Activated naive CD4-positive, alpha-beta T cell treated with anti-CD3 and anti-CD28 coated beads, Interleukin-2, amount 50 U/mL, for 72 hours (primary cell): ENCODE measurements at regions not wholly inside any gene's neighbourhood (a gene's known extent, or its start where the extent isn't known, plus 50 kb on each side); places are given as distances from the start of the nearest gene placed in this dataset.
"Not testable (repeated sequence)": the region's sequence is repeated elsewhere in the genome, so short reads cannot be mapped to it uniquely, and the experiment has no call there.

Experiments
- ATAC-seq, 2 donors: fragments of 150-1000 bp; cut with Tn5 transposase; 2 replicates each; pipeline ENCODE4 v1.10.0; 2021; ENCODE audit warnings: mild to moderate bottlenecking in 2 of 2, moderate library complexity in 2 of 2
- DNase-seq, 2 donors: peaks; one replicate each; pipeline ENCODE4 v3.0.0; 2021 to 2022; ENCODE audit warnings: low spot score in 2 of 2
- H3K27ac Mint-ChIP-seq, 2 donors: one replicate each; pipeline ENCODE4 v1.8.0; 2022; ENCODE audit warnings: mild to moderate bottlenecking in 2 of 2, mixed read lengths in 2 of 2
- H3K36me3 Mint-ChIP-seq, 2 donors: one replicate each; pipeline ENCODE4 v1.8.0; 2022; ENCODE audit warnings: mixed read lengths in 2 of 2
- H3K9me3 Mint-ChIP-seq, 2 donors: one replicate each; pipeline ENCODE4 v1.8.0; 2022; ENCODE audit warnings: mixed read lengths in 2 of 2

DNA sequence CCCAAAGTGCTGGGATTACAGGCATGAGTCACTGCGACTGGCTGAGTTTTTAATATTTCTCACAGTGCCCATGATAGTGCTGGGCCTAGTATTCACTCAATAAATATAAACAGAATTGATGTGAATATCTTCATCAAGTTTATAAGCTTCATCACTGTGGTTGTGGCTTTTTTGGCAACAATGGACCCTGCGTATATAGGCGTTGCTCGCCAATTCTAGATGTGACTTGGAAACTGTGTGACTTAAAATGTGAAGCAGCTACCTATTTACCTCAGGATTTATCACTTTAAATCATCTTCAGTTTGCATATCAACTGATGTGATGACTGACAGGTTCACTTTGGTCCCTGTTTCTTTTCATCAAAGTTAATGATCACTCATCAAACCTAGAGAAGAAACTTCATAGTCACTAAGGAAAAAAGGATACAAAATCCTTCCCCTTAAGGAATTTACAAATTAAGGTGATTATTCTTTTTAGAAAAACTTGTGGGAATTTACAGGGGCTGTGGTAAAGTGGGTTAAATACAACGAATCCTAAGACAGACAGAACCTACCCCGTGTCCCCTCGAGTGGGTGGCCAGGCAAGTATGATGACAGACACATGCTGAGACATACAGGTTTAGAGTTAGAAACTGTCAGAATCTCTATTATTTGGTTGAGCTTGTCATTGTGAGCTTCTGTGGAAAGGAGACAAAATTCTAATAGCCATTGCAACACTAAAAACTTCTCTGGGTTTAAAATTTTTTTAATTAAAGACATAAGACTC is 101.3 kb downstream of the AKAP11 start:
- peaks cover 5 to 15% of the 10 kb centered on the region in 2 donors for H3K9me3 Mint-ChIP-seq
- no peak for DNase-seq
- no peak overlapping the region for H3K27ac Mint-ChIP-seq
- peak in 1 of 2 donors; percentile 25 for ATAC-seq
- H3K36me3 Mint-ChIP-seq: peaks cover 0 to 14% of the 10 kb centered on the region in 2 donors

DNA sequence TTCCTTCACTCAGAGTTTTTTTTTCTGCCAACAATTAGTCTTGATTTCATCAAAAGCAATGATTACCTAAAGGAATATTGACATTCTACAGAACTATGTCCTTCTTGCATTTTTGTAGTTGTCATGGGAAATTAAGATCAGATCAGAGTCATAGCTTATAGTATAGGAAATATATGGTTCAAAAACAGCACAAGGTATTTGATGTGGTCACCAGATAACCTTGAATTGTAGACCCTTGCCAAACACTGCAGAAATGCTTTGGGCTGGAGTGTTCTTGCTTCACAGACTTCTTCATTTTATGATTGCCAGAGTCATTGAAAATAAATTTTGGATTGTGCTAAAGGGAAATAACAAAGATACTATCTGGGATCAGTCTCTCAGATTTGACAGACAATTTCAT is 103.7 kb downstream of the AKAP11 start:
- Mint-ChIP-seq H3K9me3 (peaks cover 5 to 15% of the 10 kb centered on the region in 2 donors), H3K36me3 (peaks cover 0 to 35% of the 10 kb centered on the region in 2 donors), H3K27ac (no peak overlapping the region)
- no peak for ATAC-seq
- DNase-seq: no peak

DNA sequence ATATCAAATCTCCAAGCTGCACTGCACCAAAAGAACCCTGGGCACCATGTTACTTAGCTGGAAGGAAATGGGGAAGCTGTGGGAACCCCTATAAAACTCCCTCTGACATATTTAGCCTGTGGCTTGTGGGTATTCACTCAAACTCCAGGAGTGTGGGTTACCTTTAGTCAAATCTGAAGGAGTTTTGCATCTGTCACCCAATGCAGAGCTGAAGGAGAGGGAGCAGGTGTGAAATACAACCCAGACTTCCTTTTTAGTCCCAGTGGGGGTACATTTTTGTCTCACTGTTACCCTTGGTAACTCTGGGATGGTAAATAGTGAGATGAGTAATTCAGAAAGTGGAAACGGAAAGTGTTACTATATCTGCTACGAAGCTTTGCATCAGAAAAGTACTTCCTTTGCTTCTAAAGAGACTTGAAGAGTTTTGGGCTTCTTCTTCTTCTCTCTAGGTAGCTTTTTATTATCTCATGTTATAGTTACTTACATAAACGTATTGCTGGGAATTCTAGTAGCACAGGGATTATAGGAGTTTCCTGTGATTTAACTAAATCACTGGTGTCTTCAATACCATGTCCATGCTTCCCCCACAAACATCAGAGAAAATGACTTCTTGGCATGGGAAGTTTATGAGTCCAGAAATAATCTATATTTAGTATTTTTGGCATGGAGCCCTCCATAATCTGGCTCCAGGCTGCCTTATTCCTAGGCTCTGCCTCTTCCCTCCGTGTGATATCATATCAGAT is 105.9 kb downstream of the AKAP11 start:
- ATAC-seq: peak; percentile 90 to 96
- peak; percentile 48 to 65 for DNase-seq
- H3K27ac Mint-ChIP-seq: peak overlapping the region; percentile 90 to 96
- H3K36me3 Mint-ChIP-seq: peaks cover 9 to 39% of the 10 kb centered on the region in 2 donors
- H3K9me3 Mint-ChIP-seq: peaks cover 6 to 14% of the 10 kb centered on the region in 2 donors

DNA sequence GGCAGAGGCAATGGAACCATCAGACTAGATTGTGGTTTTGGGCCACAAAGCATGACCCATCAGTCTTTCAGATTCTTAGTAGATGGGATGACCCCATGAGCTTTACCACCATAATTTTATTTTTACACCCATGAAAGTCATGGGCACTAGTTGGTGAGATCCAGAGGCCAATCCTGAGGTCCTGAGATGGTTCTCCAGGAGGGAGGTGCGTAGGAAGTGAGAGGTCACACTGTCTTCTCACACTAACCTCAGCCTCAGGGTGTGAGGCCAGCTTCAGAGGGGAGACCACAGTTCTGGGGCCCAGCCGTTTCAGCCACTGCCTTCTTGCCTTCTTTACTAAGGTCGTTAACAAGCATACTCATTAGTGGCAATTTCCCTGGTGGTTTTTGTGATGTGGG is 106.4 kb downstream of the AKAP11 start:
- Mint-ChIP-seq H3K27ac (peak overlapping the region; percentile 90 to 96), H3K36me3 (peaks cover 9 to 39% of the 10 kb centered on the region in 2 donors), H3K9me3 (peaks cover 6 to 14% of the 10 kb centered on the region in 2 donors)
- DNase-seq (no peak), ATAC-seq (peak; percentile 25 to 51)

DNA sequence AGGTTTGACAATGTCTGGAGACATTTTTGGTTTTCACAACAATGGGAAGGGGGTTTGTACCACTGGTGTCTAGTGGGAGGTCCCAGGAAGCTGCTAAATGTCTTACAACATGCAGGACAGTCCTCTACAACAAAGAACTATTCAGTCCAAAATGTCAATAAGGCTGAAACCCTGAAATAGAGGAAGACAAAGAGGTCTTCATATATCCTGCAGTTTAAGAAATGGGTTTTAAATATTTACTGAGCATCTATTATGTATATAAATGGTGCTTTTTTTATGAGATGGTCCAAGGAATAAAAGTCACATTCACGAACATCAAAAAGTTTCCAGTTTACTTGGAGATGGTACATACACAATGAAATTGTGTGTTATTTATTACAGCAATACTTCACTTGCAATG is 107.3 kb downstream of the AKAP11 start:
- Mint-ChIP-seq H3K27ac (peak overlapping the region in 1 of 2 donors; percentile 96), H3K9me3 (peaks cover 6 to 14% of the 10 kb centered on the region in 2 donors), H3K36me3 (peaks cover 9 to 39% of the 10 kb centered on the region in 2 donors)
- ATAC-seq (no peak), DNase-seq (no peak)

DNA sequence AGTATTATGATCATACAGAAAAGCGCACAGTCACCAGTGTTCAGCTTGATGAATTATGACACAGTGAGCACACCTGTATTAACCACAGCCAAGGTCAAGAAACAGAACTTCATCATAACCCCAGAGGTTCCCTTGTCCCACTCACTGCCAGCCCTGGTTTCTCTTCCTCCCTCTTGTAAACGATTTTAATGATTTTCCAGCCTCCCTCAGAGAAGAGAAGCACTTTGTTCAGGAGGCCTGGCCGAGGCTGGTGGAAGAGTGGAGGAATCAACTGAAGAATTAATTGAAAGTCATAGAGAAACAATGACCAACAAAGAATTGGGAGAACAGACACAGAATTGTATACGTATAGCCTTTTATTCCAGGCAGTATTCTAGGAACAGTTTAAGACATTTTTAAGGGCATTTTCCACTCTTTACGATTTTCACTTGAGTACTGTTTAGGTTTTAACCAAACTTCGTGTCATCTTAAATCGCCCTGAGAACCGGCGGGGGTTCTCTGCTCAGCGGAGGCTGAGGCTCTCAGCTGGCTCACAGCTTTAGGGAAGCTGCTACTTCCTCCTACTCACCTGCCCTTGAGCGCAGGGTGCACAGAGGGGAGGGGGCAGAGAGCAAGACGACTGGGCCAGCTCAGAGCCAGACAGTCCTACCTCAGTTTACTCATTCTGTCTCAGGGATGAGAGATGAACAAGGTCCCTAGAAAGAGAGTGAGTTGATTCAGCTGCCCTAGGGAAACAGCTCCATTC is 108.6 kb downstream of the AKAP11 start:
- H3K36me3 Mint-ChIP-seq: peaks cover 9 to 39% of the 10 kb centered on the region in 2 donors
- H3K27ac Mint-ChIP-seq: peak overlapping the region in 1 of 2 donors; percentile 81
- no peak for DNase-seq
- peaks cover 6 to 14% of the 10 kb centered on the region in 2 donors for H3K9me3 Mint-ChIP-seq
- ATAC-seq: no peak

DNA sequence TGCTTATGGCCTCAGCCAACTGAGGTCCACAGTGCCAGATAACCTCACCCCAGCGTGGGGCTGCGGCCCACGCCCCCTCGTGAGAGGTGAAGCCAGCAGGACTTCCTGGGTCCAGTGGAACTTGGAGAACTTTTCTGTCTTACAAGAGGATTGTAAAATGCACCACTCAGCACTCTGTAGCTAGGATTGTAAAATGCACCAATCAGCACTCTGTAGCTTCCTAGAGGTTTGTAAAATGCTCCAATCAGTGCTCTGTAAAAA is 109.1 kb downstream of the AKAP11 start:
- ATAC-seq (no peak), DNase-seq (no peak)
- Mint-ChIP-seq H3K9me3 (peaks cover 6 to 14% of the 10 kb centered on the region in 2 donors), H3K36me3 (peaks cover 9 to 39% of the 10 kb centered on the region in 2 donors), H3K27ac (peak overlapping the region in 1 of 2 donors; percentile 81)

DNA sequence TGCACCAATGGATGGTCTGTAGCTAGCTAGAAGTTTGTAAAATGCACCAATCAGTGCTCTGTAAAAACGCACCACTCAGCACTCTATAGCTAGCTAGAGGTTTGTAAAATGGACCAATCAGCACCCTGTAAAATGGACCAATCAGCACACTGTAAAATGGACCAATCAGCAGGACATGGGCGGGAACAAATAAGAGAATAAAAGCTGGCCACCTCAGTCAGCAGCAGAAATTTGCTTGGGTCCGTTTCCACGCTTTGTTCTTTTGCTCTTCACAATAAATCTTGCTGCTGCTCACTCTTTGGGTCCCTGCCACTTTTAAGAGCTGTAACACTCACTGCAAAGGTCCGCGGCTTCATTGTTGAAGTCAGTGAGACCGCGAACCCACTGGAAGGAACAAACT is 109.5 kb downstream of the AKAP11 start:
- peaks cover 6 to 14% of the 10 kb centered on the region in 2 donors for H3K9me3 Mint-ChIP-seq
- not testable (repeated sequence) for ATAC-seq, DNase-seq, H3K27ac Mint-ChIP-seq
- H3K36me3 Mint-ChIP-seq: peaks cover 9 to 39% of the 10 kb centered on the region in 2 donors

DNA sequence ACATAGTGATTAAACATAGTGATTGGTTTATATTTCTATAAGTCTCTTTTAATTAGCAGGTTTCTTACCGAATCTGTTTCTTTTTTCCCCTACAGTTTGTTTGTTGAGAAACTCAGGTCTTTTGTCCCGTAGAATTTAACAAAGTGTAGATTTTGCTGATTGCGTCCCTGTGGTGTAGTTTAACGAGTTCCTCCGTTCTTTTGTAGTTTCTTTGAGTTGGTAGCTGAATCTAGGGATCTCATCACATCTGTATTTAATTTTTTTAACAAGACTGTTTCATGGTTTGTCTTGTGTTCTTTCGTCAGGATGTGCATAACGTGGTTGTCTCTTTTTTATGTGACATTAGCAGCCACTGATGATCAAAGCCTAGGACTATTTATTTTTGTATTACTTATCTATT is 111.1 kb downstream of the AKAP11 start:
- H3K36me3 Mint-ChIP-seq: peaks cover 9 to 37% of the 10 kb centered on the region in 2 donors
- peaks cover 6 to 9% of the 10 kb centered on the region in 2 donors for H3K9me3 Mint-ChIP-seq
- H3K27ac Mint-ChIP-seq: no peak overlapping the region
- DNase-seq (no peak), ATAC-seq (no peak)

DNA sequence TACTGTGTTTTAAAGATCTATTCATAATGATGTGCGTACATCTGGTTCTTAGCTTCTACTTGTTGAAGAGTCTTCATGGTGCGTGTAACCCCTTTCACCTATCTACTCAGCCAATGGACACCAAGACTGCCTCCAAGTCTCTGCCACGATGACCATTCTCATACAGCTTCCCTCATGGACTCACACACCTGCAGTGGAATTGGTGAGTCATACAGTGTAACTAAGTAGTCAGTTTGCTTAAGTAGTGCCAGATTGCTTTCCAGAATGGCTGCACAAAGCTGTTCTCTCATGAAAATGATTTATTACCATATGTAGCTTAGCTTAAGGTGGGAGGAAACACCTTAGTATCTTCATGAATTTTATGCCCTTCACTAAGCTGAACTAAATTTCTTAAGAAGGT is 112.3 kb downstream of the AKAP11 start:
- no peak for DNase-seq
- Mint-ChIP-seq H3K27ac (no peak overlapping the region), H3K9me3 (peaks cover 6 to 9% of the 10 kb centered on the region in 2 donors), H3K36me3 (peaks cover 9 to 32% of the 10 kb centered on the region in 2 donors)
- ATAC-seq: peak; percentile 53 to 70

DNA sequence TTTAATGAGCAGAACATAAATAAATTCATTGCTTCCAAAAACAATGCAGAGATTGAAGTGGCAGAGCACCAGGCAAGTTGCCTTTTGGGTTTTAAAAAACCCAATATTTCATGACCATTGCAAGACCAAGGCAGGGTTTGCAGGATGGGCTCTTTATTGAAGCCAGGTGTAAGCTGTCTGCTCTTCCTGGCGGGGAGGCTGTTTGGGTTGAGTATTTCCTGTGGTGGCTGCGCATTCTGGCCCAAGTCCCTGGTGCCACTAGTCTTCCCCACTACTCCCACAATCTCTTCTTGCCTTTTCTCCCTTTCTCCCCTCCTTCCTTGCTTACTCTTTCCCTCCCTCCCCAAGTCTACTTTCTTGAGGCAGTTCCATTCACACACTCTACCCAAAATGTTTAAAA is 116.4 kb downstream of the AKAP11 start:
- Mint-ChIP-seq H3K27ac (no peak overlapping the region), H3K36me3 (peaks cover 8 to 31% of the 10 kb centered on the region in 2 donors), H3K9me3 (peaks cover 0 to 6% of the 10 kb centered on the region in 2 donors)
- ATAC-seq (no peak), DNase-seq (no peak)

DNA sequence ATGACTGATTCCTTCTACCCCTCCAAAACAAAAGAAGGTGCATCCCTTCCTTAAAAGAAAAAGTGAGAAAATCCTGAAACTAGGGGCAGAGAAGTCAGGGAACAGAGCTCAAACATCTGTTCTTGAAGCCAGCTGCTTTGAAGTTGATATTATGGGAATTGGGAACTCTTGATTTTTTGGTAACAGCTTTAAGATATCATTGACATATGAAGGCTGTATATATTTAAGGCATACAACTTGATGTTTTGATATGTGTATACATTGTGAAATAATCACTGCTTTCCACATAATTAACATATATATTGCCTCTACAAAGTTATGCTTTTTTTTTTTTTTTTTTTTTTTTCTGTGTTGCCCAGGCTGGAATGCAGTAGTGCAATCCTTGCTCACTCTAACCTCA is 117.1 kb downstream of the AKAP11 start:
- H3K9me3 Mint-ChIP-seq: peaks cover 0 to 6% of the 10 kb centered on the region in 2 donors
- ATAC-seq (no peak), DNase-seq (no peak)
- no peak overlapping the region for H3K27ac Mint-ChIP-seq
- peaks cover 8 to 35% of the 10 kb centered on the region in 2 donors for H3K36me3 Mint-ChIP-seq

DNA sequence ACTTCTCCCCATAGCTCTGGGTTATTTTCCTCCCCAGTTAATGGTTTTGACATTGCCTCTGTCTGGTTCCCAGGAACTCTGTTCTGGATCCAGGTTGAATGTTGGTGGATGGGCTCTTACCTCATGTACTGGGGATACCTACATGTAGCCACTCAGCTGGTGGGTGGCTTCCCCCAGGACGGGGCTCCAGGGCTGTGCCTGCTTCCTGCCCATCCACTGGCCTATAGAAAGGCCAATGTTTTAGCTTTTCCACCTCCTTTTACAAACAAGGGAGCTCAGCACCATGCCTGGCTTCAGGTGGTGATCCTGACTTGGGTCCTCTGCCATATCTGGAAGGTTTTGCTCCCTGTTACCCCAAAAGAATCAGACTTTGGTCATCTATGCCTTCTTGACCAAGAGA is 120.2 kb downstream of the AKAP11 start:
- ATAC-seq (no peak), DNase-seq (no peak)
- H3K27ac Mint-ChIP-seq: peak overlapping the region; percentile 98 to 99
- H3K9me3 Mint-ChIP-seq: peaks cover 0 to under 1% of the 10 kb centered on the region in 2 donors
- peaks cover 17 to 42% of the 10 kb centered on the region in 2 donors for H3K36me3 Mint-ChIP-seq

DNA sequence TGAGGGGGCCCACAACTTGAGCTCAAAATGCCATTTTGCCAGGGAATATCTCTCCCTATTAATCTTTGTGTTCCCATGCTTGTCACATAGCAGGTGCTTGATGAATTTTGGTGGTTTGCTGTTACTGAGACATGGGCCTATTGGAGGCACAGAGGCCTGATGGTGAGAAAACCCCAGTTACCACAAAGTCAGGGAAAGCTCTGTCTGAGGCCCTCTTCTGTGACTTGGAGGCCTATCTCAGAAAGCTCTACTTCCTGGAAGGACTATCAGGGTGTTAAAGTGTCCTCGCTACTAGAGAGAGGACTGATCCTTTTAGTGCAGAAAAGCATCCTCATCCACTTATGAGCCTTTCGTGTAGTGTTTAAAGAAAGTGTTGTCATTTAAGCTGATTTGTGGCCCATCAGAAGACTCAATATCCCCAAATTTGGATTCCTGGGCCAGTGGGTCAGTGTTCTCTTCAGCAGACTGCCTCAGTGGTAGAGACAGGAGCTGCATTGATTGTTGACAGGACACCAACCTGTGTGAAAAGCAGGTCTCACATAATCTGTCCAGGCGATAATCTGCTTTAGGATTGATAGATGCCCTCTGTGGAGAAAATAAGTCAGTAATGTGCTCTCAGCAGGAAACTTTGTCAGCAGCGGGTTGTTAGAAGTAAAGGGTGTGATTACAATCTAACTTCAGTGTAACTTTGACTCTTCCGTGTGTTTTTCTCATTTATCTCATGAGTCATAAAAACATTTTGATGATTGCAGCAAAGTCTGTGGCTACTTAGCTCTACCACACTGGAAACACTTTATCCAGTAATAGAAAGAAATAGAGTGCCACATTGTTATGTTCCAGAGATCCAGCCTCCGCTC is 121.0 kb downstream of the AKAP11 start:
- Mint-ChIP-seq H3K9me3 (peaks cover 3 to 5% of the 10 kb centered on the region in 2 donors), H3K27ac (peak overlapping the region; percentile 98 to 99), H3K36me3 (peaks cover 22 to 44% of the 10 kb centered on the region in 2 donors)
- peak; percentile 58 to 75 for ATAC-seq
- peak in 1 of 2 donors; percentile 23 for DNase-seq

DNA sequence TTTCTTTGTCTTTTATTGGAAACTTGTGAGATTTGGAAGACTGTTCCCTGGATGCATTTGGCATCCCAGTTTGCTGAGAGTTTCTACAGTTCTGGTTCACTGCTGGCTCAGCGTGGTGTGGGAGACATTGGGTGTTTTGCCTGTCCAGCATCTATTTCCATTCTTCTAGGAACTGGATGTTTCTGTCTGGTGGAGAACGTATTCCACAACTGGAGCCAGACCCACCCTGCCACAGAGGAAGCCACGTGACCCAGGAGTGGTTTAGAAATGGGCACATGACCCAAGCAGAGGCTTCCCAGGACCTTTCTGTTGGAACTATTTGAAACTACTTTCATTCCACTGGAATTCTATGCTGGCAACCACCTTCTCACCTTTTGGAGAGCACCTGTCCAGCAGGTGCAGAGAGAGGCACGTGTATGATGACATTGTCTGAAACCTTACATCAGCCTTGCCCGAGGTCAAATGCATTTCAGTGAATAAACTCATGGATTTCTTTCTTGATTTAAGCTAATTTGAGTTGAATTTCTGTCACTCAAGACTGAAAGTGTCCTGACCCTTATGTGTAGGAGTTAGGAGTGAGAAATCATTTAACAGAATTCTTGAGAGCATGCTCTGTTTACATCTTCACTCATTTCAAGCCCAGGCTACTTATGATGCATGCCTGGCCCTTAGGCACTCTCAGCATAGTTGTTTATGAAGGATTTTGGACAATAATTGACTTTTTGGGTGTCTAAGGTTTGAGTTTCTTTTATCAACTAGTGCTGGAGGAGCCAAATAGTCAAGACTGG is 121.8 kb downstream of the AKAP11 start:
- Mint-ChIP-seq H3K9me3 (peaks cover 3 to 5% of the 10 kb centered on the region in 2 donors), H3K36me3 (peaks cover 23 to 42% of the 10 kb centered on the region in 2 donors), H3K27ac (peak overlapping the region; percentile 98 to 99)
- ATAC-seq (peak; percentile 35 to 62), DNase-seq (no peak)
